Islet of Langerhans (tissue), 1 donor: ENCODE measurements at regions not wholly inside any gene's neighbourhood (a gene's known extent, or its start where the extent isn't known, plus 50 kb on each side); places are given as distances from the start of the nearest gene placed in this dataset.

ENCODE experiments used
- FAIRE-seq: peaks from one replicate; lab custom pipeline; 2011; peaks lifted over from hg19 to GRCh38; lab: Jason Lieb, UNC

- FAIRE-seq = no peak
Measured at GRCh38 chr12:93106910-93107309, 177.8 kb upstream of the EEA1 start.

GRCh38 chr12:93107514-93108312, 178.6 kb upstream of the EEA1 start:
- FAIRE-seq = no peak

GRCh38 chr12:93108985-93109384, 179.9 kb upstream of the EEA1 start:
- no peak for FAIRE-seq

- no peak for FAIRE-seq
Measured at GRCh38 chr12:93109551-93110203, 180.6 kb upstream of the EEA1 start.

GRCh38 chr12:93111773-93112172, 182.7 kb upstream of the EEA1 start:
- FAIRE-seq = no peak

- no peak for FAIRE-seq
Measured at GRCh38 chr12:93113317-93114006, 184.4 kb upstream of the EEA1 start.

- no peak for FAIRE-seq
Measured at GRCh38 chr12:93115198-93115601, 186.1 kb upstream of the EEA1 start.

GRCh38 chr12:93115646-93116045, 186.6 kb upstream of the EEA1 start:
- no peak for FAIRE-seq

GRCh38 chr12:93116632-93117031, 187.5 kb upstream of the EEA1 start:
- no peak for FAIRE-seq

- FAIRE-seq = peak; percentile 27
Measured at GRCh38 chr12:93121729-93122488, 192.8 kb upstream of the EEA1 start.

- FAIRE-seq = no peak
Measured at GRCh38 chr12:93122569-93123091, 193.5 kb upstream of the EEA1 start.

- no peak for FAIRE-seq
Measured at GRCh38 chr12:93125126-93125525, 196.0 kb upstream of the EEA1 start.

- FAIRE-seq = no peak
Measured at GRCh38 chr12:93126069-93126474, 197.0 kb upstream of the EEA1 start.

GRCh38 chr12:93127107-93127560, 198.0 kb upstream of the EEA1 start:
- no peak for FAIRE-seq

- FAIRE-seq = no peak
Measured at GRCh38 chr12:93127582-93128331, 198.7 kb upstream of the EEA1 start.

GRCh38 chr12:93128332-93128707, 199.2 kb upstream of the EEA1 start:
- no peak for FAIRE-seq

- no peak for FAIRE-seq
Measured at GRCh38 chr12:93130366-93131054, 201.4 kb upstream of the EEA1 start.

GRCh38 chr12:93133361-93133760, 204.3 kb upstream of the EEA1 start:
- no peak for FAIRE-seq

- FAIRE-seq = no peak
Measured at GRCh38 chr12:93134175-93134890, 205.2 kb upstream of the EEA1 start.

- no peak for FAIRE-seq
Measured at GRCh38 chr12:93134893-93135285, 205.8 kb upstream of the EEA1 start.
